Renal cortical epithelial cell (primary cell): ENCODE measurements at regions not wholly inside any gene's neighbourhood (a gene's known extent, or its start where the extent isn't known, plus 50 kb on each side); places are given as distances from the start of the nearest gene placed in this dataset.

Experiments
- DNase-seq: peaks from one replicate; pipeline ENCODE4 v3.0.0-alpha.2; 2011; ENCODE audit warnings: low read depth

DNA sequence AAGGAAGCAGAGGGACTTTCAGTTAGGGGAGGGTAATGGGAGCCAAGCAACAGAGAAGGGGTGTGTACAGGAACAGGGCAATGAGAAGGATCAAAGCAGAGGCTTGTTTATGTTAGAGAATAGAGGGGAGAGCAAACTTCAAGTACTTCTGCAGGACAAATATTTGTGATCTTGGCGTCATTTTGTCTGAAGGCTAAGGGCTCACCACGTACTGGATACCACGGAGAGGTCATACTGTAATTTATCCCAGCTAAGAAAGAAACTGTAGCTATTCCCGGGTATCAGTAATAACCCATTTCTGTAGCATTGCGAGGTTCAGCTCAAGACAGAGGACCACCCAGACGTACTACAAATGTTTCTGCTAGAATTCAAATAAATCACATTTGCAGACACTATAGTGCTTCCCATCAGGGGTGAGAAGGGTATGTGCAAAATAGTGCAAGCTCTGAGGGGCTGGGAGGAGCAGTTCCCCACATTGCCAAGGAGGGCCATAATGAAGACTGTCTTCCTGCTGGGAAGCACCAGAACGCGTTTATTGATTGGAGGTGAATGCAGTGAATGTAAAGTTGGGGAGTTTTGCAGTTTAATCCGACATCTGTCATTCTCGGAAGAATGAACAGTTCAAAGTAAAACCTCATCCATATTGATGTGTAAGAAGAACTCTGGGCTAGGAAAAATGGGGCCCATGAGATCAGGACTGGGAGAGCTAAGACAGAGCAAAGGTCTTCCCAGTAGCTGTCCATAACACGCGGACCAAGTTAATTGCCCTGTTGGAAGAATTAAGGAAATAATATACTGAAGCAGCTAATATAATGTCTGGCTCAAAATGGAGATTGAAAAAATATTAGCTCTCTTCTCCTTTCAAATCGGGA lies 136.9 kb downstream of the RWDD3 start:
- no peak for DNase-seq

GRCh38 chr1:95371666-95372282 lies 137.8 kb downstream of the RWDD3 start:
- DNase-seq, result no peak

DNA sequence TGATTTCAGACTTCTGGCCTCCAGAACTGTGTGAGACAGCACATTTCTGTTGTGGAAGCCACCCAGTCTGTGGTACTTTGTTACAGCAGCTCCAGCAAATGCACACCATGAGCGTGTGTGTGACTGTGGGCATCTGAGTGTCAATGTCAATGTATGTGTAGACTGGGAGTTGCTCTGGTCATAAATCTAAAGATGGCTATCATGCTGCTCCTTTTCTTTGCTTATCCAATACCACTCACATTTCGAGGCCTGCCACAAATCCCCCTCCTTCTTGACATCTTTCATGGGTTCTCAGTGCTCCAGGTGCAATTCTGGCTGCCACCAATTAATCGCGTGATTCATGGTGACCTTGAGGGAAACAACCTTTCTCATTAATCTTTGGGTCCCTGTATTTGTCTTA lies 141.2 kb downstream of the RWDD3 start:
- DNase-seq, result no peak

- DNase-seq, result no peak
These were observed 146.9 kb downstream of the RWDD3 start for GRCh38 chr1:95380909-95381308.

DNA sequence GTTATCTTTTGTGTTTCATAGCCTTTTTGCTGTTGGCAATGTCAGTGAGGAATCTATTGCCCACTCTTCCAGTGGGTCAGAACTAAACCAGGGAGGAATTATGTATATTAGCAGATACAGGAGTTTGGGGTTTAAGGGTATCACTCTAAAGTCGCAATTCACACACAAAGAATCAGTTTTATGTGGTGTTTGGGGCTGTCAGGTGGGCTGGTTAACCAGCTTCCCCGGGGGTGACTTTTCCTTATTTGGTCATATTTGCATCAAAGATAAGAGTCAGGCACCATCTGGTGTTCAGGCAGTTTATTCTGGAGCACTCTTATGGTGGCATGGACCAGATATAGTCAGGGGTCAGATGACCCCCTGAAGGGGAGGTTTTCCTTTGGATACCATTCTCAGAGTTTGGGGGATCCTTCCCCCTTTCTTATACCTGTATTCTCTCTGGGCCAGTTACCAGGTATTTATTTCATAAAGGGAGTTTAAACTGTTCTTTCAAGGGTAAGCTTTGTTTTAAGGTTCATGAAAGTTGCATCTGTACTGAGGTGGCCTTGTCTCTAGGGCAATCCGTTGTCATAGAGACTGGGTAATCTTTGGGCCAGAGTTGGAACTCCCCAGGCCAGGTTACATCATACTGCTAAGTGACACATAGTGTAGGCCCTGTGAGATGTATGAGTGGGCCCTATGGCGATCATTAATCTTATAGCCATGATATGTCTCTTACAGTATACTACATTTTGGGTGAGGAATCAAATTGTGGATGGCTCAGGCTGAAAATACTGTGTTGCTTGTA lies 148.2 kb downstream of the RWDD3 start:
- no peak for DNase-seq

GRCh38 chr1:95383111-95383510 lies 149.1 kb downstream of the RWDD3 start:
- DNase-seq, result no peak

GRCh38 chr1:95384567-95384966 lies 150.6 kb downstream of the RWDD3 start:
- peak; percentile 2 for DNase-seq

- DNase-seq, result no peak
These were observed 152.4 kb downstream of the RWDD3 start for GRCh38 chr1:95386371-95386770.

- DNase-seq, result no peak
These were observed 152.9 kb downstream of the RWDD3 start for GRCh38 chr1:95386915-95387314.

GRCh38 chr1:95388031-95388430 lies 154.0 kb downstream of the RWDD3 start:
- no peak for DNase-seq

DNA sequence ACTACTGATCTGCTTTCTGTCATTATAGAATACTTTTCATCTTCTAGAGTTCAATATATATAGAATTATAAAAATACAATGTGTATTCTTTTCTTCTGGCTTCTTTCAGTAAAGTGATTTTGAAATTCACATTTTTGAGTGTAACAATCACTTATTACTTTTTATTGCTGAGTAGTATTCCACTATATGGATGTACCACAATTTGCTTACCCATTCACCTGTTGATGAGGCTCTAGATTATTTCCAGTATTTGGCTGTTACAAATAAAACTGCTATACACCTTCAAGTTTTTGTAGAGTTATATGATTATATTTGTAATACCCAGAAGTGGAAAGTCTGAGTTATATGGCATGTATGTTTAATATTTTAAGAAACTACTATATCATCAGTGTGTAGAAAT lies 159.4 kb downstream of the RWDD3 start:
- DNase-seq, result no peak

- DNase-seq, result no peak
These were observed 162.5 kb downstream of the RWDD3 start for GRCh38 chr1:95396557-95396956.

GRCh38 chr1:95402780-95403179 lies 168.8 kb downstream of the RWDD3 start:
- DNase-seq, result no peak

GRCh38 chr1:95406279-95406678 lies 172.3 kb downstream of the RWDD3 start:
- no peak for DNase-seq

DNA sequence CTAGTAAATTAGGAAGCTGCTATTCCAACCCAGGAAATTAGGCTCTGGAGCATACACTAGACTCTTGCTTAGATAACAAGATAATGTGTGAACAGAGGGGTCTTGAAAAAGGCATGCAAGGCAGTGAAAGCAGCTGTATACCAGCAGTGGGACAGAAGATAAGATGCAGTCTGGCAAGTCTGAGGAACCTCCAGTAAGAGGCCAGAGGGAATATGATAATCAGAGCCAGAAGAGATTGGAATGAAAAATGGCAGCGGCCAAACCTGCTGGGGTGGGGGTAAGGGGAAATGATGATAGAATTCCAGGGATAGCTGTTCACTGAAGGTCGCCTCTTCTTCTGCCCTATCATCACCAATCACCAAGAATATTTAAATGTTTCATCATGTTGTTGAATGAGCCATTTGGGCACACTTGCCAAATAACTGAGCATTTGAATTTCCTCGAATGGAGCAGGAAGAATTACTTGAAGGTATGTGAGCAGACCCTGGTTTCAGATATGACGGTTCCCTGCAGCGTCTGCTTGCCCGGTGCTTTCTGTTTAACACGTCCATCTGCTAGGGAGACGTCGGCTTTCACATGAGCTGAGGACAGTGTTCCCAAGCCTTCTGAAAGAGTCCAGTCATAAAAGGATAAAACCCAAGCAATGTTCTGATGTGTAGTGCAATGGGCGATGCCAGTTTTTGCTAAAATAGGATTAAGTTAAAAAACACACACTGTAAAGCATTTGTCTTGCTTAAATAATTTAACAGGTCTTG lies 173.3 kb downstream of the RWDD3 start:
- no peak for DNase-seq

GRCh38 chr1:95407886-95408291 lies 173.9 kb downstream of the RWDD3 start:
- DNase-seq, result no peak

GRCh38 chr1:95408507-95409136 lies 174.6 kb downstream of the RWDD3 start:
- DNase-seq, result no peak

GRCh38 chr1:95409276-95409675 lies 175.3 kb downstream of the RWDD3 start:
- no peak for DNase-seq

GRCh38 chr1:95409901-95410300 lies 175.9 kb downstream of the RWDD3 start:
- no peak for DNase-seq

- DNase-seq, result no peak
These were observed 181.1 kb downstream of the RWDD3 start for GRCh38 chr1:95415146-95415545.

DNA sequence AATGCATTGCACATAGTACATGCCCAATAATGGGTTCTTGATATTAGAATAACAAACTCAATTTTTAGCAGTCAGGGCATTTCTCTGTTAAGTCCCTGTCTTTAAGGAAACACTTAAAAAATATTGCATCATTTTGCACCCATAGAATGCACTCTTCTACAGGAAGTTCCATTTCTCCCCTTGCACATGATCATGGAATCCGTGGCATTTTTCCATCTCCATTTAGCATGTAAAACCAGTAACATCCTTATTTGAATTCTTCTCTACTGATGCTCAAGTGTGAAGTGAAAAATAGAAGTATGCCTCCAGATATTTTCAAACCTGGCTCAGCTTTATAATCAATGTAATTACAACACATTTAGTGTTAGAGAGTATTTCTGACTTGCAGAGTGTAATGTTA lies 192.8 kb downstream of the RWDD3 start:
- DNase-seq, result no peak
